HG02798 (cell line): ENCODE measurements at regions not wholly inside any gene's neighbourhood (a gene's known extent, or its start where the extent isn't known, plus 50 kb on each side); places are given as distances from the start of the nearest gene placed in this dataset.
"Not testable (repeated sequence)": the region's sequence is repeated elsewhere in the genome, so short reads cannot be mapped to it uniquely, and the experiment has no call there.

Experiments used
- ATAC-seq: cut with Tn5 transposase; IDR thresholded peaks from one replicate; pipeline ENCODE4 v1.9.1; 2021; ENCODE audit warnings: mild to moderate bottlenecking; ENCODE audit not compliant: unreplicated experiment, poor library complexity

GRCh38 chr2:215726070-215726469 lies 287.3 kb downstream of the MREG start:
- ATAC-seq: no peak

GRCh38 chr2:215724146-215724545 lies 288.3 kb upstream of the FN1 start:
- no peak for ATAC-seq

- no peak for ATAC-seq
Measured at GRCh38 chr2:215723631-215724011, 287.8 kb upstream of the FN1 start.

- no peak for ATAC-seq
Measured at GRCh38 chr2:215722986-215723630, 287.2 kb upstream of the FN1 start.

- ATAC-seq: no peak
Measured at GRCh38 chr2:215722125-215722524, 286.3 kb upstream of the FN1 start.

GRCh38 chr2:215721515-215721914 lies 285.6 kb upstream of the FN1 start:
- ATAC-seq: not testable (repeated sequence)

GRCh38 chr2:215718890-215719289 lies 283.0 kb upstream of the FN1 start:
- no peak for ATAC-seq

GRCh38 chr2:215718436-215718835 lies 282.6 kb upstream of the FN1 start:
- ATAC-seq: no peak

- no peak for ATAC-seq
Measured at GRCh38 chr2:215717501-215718381, 281.9 kb upstream of the FN1 start.

- no peak for ATAC-seq
Measured at GRCh38 chr2:215716956-215717355, 281.1 kb upstream of the FN1 start.

GRCh38 chr2:215712871-215713790 lies 277.3 kb upstream of the FN1 start:
- no peak for ATAC-seq

GRCh38 chr2:215712219-215712868 lies 276.5 kb upstream of the FN1 start:
- no peak for ATAC-seq

GRCh38 chr2:215711471-215712034 lies 275.7 kb upstream of the FN1 start:
- no peak for ATAC-seq

- no peak for ATAC-seq
Measured at GRCh38 chr2:215707608-215708007, 271.7 kb upstream of the FN1 start.

GRCh38 chr2:215705771-215706361 lies 270.0 kb upstream of the FN1 start:
- no peak for ATAC-seq

- no peak for ATAC-seq
Measured at GRCh38 chr2:215705281-215705680, 269.4 kb upstream of the FN1 start.

- no peak for ATAC-seq
Measured at GRCh38 chr2:215702116-215702902, 266.4 kb upstream of the FN1 start.

GRCh38 chr2:215699700-215700538 lies 264.1 kb upstream of the FN1 start:
- ATAC-seq: no peak
